ENCODE measurements at regions not wholly inside any gene's neighbourhood (a gene's known extent, or its start where the extent isn't known, plus 50 kb on each side); places are given as distances from the start of the nearest gene placed in this dataset.

DNA sequence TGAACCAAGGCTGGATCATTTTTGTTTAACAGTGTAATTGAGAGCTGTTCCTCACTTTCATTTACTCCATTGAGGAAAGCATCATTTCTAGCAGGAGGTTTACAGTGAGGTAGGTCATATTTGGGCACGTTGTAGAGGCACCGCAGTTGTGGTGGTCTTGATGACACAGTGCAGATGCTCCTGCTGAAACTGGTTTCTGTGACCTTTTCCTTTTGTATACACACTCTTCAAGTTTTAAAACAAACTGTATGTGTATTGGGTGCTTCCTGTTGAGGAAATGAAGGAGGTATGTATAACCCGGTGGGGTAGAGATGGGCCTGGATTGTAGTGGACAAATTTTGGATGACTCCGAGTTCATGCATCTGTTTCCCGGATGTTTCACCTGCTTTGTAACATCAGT is 456.3 kb upstream of the RGS6 start:
- DNase-seq (ENCODE audit: low read depth, low spot score): no peak
- no peak overlapping the region for H3K4me3 ChIP-seq (ENCODE audit: low read depth, low read length)
- in situ Hi-C loops (cut with HindIII; ENCODE audit: low sequenced_read_pairs): no loop called here
- no peak for TF ChIP-seq CTCF (IDR thresholded peaks at IDR 0.05; ENCODE audit: low read depth, low read length)

DNA sequence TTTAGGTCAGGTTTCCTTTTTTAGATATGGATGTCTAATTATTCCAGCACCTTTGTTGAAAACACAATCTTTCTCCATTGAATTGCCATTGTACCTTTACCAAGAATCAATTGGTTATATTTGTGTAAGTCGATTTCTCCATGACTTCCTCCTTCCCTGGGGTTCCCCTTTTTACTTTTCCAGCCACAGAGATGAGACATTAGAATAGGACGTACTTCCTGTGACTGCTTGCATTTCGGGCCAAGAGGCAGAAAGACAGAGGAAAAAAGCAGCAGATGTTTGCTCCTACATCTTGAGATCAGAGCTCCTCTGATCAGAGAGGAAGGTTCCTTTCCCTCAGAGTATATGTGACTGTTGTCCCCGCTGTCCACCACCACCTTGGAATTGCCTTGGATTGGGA is 453.7 kb upstream of the RGS6 start:
- in situ Hi-C loops (cut with HindIII; ENCODE audit: low sequenced_read_pairs): no loop called here
- H3K4me3 ChIP-seq (ENCODE audit: low read depth, low read length): no peak overlapping the region
- no peak for TF ChIP-seq CTCF (IDR thresholded peaks at IDR 0.05; ENCODE audit: low read depth, low read length)
- DNase-seq (ENCODE audit: low read depth, low spot score): peak; percentile 73

DNA sequence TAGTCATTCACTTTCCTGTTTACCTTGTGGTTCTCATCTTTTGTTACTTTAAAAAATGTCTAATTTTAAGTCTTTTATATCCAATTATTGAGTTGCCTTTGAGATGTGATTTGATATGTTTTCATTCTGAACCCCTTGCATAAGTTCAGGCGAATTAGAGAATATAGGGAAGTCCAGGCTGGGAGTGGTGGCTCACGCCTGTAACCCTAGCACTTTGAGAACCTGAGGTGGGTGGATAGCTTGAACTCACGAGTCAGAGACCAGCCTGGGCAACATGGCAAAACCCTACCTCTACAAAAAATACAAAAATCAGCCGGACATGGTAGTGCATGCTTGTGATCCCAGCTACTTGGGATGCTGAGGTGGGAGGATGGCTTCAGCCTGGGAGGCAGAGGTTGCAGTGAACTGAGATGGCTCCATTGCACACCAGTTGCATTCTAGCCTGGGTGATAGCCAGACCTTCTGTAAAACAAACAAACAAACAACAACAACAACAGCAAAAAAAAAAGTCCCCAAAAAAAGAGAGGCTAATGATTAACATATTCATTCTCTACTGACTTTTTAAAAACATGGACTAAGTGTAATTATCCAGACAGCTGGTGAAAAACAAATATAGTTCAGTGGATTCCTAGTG is 451.1 kb upstream of the RGS6 start:
- DNase-seq (ENCODE audit: low read depth, low spot score): no peak
- no peak for TF ChIP-seq CTCF (IDR thresholded peaks at IDR 0.05; ENCODE audit: low read depth, low read length)
- no peak overlapping the region for H3K4me3 ChIP-seq (ENCODE audit: low read depth, low read length)
- in situ Hi-C loops (cut with HindIII; ENCODE audit: low sequenced_read_pairs): no loop called here

GRCh38 chr14:71482671-71483070 is 449.6 kb upstream of the RGS6 start:
- in situ Hi-C loops (cut with HindIII; ENCODE audit: low sequenced_read_pairs): no loop called here
- no peak for DNase-seq (ENCODE audit: low read depth, low spot score)
- TF ChIP-seq CTCF (IDR thresholded peaks at IDR 0.05; ENCODE audit: low read depth, low read length): no peak
- H3K4me3 ChIP-seq (ENCODE audit: low read depth, low read length): no peak overlapping the region

- no peak overlapping the region for H3K4me3 ChIP-seq (ENCODE audit: low read depth, low read length)
- in situ Hi-C loops (cut with HindIII; ENCODE audit: low sequenced_read_pairs): no loop called here
- TF ChIP-seq CTCF (IDR thresholded peaks at IDR 0.05; ENCODE audit: low read depth, low read length): no peak
- DNase-seq (ENCODE audit: low read depth, low spot score): no peak
Observed at GRCh38 chr14:71483154-71483553, 449.1 kb upstream of the RGS6 start.

GRCh38 chr14:71485833-71486232 is 446.4 kb upstream of the RGS6 start:
- H3K4me3 ChIP-seq (ENCODE audit: low read depth, low read length): no peak overlapping the region
- in situ Hi-C loops (cut with HindIII; ENCODE audit: low sequenced_read_pairs): no loop called here
- TF ChIP-seq CTCF (IDR thresholded peaks at IDR 0.05; ENCODE audit: low read depth, low read length): no peak
- no peak for DNase-seq (ENCODE audit: low read depth, low spot score)

DNA sequence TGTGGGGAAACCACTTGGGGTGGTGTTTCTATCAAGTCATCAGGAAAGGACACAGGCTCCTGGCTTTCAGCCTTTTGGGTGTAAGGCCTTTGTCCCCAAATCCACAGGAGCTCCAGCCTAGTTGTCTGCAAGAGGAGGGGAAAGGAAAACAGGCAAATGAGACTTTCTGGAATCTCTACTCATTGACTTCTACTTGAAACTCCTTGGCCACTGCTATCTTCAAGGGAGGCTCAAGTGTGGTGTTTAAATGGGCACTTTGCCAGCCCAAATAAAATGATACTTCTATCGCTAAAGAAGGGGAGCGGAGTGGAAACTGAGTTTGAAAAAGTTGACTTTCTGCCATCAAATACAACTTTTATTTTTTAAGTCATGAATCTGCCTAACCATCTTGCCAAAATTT is 445.9 kb upstream of the RGS6 start:
- peak; percentile 62 for DNase-seq (ENCODE audit: low read depth, low spot score)
- TF ChIP-seq CTCF (IDR thresholded peaks at IDR 0.05; ENCODE audit: low read depth, low read length): no peak
- in situ Hi-C loops (cut with HindIII; ENCODE audit: low sequenced_read_pairs): no loop called here

More for the DNA sequence above, 445.9 kb upstream of the RGS6 start:
- no peak overlapping the region for H3K4me3 ChIP-seq (ENCODE audit: low read depth, low read length)

All from astrocyte of the spinal cord (primary cell).